Neural progenitor cell (in vitro differentiated cells): ENCODE measurements at regions not wholly inside any gene's neighbourhood (a gene's known extent, or its start where the extent isn't known, plus 50 kb on each side); places are given as distances from the start of the nearest gene placed in this dataset.

Experiments used
- DNase-seq: peaks from one replicate; pipeline ENCODE4 v3.0.0-alpha.2; 2016; ENCODE audit warnings: low spot score
- H2AFZ ChIP-seq: fragments of 200-600 bp; sonication (generic); replicated peaks from 2 replicates; pipeline ENCODE4 v1.6.1; 2016; ENCODE audit warnings: antibody characterized with exemption
- H3F3A ChIP-seq: fragments of 200-600 bp; sonication (generic); 2 replicates; pipeline ENCODE4 v1.6.1; 2016; ENCODE audit warnings: antibody characterized with exemption, low read depth
- H3K27ac ChIP-seq: fragments of 200-600 bp; sonication (generic); 2 replicates; pipeline ENCODE4 v1.5.1; 2016; ENCODE audit warnings: mild to moderate bottlenecking
- H3K27me3 ChIP-seq: fragments of 200-600 bp; sonication (generic); 2 replicates; pipeline ENCODE4 v1.6.1; 2016; ENCODE audit warnings: mild to moderate bottlenecking, moderate library complexity
- H3K36me3 ChIP-seq: fragments of 200-600 bp; sonication (generic); 2 replicates; pipeline ENCODE4 v1.5.1; 2016
- H3K4me1 ChIP-seq: fragments of 200-600 bp; sonication (generic); 2 replicates; pipeline ENCODE4 v1.6.1; 2016; ENCODE audit warnings: mixed run types
- H3K4me2 ChIP-seq: fragments of 200-600 bp; sonication (generic); 2 replicates; pipeline ENCODE4 v1.6.1; 2016
- H3K4me3 ChIP-seq: fragments of 200-600 bp; sonication (generic); 2 replicates; pipeline ENCODE4 v1.5.1; 2016
- H3K79me2 ChIP-seq: fragments of 200-600 bp; sonication (generic); 2 replicates; pipeline ENCODE4 v1.6.1; 2016; ENCODE audit warnings: low read depth
- H3K9ac ChIP-seq: fragments of 200-600 bp; sonication (generic); 2 replicates; pipeline ENCODE4 v1.6.1; 2016
- H3K9me3 ChIP-seq: fragments of 200-600 bp; sonication (generic); 2 replicates; pipeline ENCODE4 v1.5.1; 2016; ENCODE audit warnings: low read depth
- H4K20me1 ChIP-seq: fragments of 200-600 bp; sonication (generic); 2 replicates; pipeline ENCODE4 v1.6.1; 2016; ENCODE audit warnings: low read depth
- H3K27ac Mint-ChIP-seq: 3 replicates; pipeline ENCODE4 v1.8.0; 2021; ENCODE audit warnings: mixed read lengths
- H3K27me3 Mint-ChIP-seq: 2 replicates; pipeline ENCODE4 v1.8.0; 2022; ENCODE audit warnings: low read depth, mild to moderate bottlenecking, inconsistent platforms, moderate library complexity, mixed read lengths; ENCODE audit not compliant: insufficient read depth
- H3K36me3 Mint-ChIP-seq: 3 replicates; pipeline ENCODE4 v1.8.0; 2021; ENCODE audit warnings: mixed read lengths
- H3K4me1 Mint-ChIP-seq: 3 replicates; pipeline ENCODE4 v1.8.0; 2021; ENCODE audit warnings: mixed read lengths
- H3K4me3 Mint-ChIP-seq: 3 replicates; pipeline ENCODE4 v1.8.0; 2021; ENCODE audit warnings: mild to moderate bottlenecking, moderate library complexity, mixed read lengths
- H3K9me3 Mint-ChIP-seq: 3 replicates; pipeline ENCODE4 v1.8.0; 2020; ENCODE audit warnings: mixed read lengths
- EZH2 ChIP-seq: fragments of 200-600 bp; sonication (generic); IDR thresholded peaks from 2 replicates; pipeline ENCODE4 v1.6.1; 2017; ENCODE audit warnings: antibody characterized with exemption, mild to moderate bottlenecking, moderate library complexity
- EZH2phosphoT487 ChIP-seq: fragments of 200-600 bp; sonication (generic); IDR thresholded peaks from 2 replicates; pipeline ENCODE4 v1.6.1; 2017; ENCODE audit warnings: antibody characterized with exemption
- TF ChIP-seq, protein P1 (sequence below): fragments of 200-600 bp; sonication (generic); IDR thresholded peaks from 2 replicates; pipeline ENCODE4 v1.5.1; 2017; ENCODE audit warnings: antibody characterized with exemption, mild to moderate bottlenecking

DNA sequence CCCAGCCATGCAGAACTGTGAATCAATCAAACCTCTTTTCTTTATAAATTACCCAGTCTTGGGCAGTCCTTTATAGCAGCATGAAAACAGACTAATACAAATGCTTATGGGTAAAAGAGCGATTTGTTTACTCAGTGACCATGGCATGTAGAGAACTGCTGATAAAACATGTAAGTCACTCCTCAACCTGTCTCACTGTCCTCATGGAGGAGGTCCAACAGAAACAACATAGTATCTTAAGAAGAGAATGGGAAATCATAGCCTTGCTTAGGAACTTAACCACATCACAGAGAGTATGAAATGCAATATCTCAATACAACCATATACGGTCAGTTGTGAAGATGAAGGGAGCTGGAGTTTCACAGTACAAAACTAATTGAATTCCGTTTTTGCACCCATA, 1734.0 kb upstream of the RAG2 start:
- H3K27me3 Mint-ChIP-seq = peaks cover 2% of the 10 kb centered on the region
- TF ChIP-seq, protein P1, sequence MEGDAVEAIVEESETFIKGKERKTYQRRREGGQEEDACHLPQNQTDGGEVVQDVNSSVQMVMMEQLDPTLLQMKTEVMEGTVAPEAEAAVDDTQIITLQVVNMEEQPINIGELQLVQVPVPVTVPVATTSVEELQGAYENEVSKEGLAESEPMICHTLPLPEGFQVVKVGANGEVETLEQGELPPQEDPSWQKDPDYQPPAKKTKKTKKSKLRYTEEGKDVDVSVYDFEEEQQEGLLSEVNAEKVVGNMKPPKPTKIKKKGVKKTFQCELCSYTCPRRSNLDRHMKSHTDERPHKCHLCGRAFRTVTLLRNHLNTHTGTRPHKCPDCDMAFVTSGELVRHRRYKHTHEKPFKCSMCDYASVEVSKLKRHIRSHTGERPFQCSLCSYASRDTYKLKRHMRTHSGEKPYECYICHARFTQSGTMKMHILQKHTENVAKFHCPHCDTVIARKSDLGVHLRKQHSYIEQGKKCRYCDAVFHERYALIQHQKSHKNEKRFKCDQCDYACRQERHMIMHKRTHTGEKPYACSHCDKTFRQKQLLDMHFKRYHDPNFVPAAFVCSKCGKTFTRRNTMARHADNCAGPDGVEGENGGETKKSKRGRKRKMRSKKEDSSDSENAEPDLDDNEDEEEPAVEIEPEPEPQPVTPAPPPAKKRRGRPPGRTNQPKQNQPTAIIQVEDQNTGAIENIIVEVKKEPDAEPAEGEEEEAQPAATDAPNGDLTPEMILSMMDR = no peak
- TF ChIP-seq EZH2phosphoT487 (no peak), EZH2 (no peak)
- H3K27ac Mint-ChIP-seq = no peak overlapping the region
- H3K9me3 Mint-ChIP-seq = no peaks in the 10 kb centered on the region
- Histone ChIP-seq H3K9ac (no peak overlapping the region), H3K36me3 (no peaks in the 10 kb centered on the region), H3K4me2 (no peak overlapping the region), H3K27ac (no peak overlapping the region), H4K20me1 (no peaks in the 10 kb centered on the region), H2AFZ (no peak overlapping the region), H3K27me3 (no peaks in the 10 kb centered on the region), H3K79me2 (no peaks in the 10 kb centered on the region), H3K9me3 (no peaks in the 10 kb centered on the region), H3K4me3 (no peak overlapping the region), H3F3A (no peaks in the 10 kb centered on the region), H3K4me1 (no peaks in the 10 kb centered on the region)
- H3K4me3 Mint-ChIP-seq = no peak overlapping the region
- DNase-seq = no peak
- H3K4me1 Mint-ChIP-seq = peaks cover 3% of the 10 kb centered on the region
- H3K36me3 Mint-ChIP-seq = no peaks in the 10 kb centered on the region

DNA sequence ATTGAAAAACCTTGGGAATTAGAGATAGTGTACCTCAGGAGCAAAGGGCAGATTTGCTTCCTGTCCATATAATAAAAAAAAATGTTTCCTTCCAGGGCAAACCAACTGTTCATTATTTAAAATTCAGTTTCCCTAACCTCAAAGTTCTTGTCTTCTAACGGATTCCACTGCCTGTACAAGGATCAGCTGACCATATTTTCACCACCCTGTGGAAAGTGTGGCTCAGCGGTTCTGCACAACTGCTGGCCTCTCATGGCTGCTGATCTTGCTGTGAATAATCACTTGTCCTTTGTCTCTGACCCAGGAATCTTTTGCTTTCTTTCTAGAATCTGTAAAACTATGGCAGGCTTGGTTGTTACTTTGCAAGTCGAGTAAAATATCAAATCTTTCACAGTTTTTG, 1732.5 kb upstream of the RAG2 start:
- Histone ChIP-seq H2AFZ (no peak overlapping the region), H3K4me2 (no peak overlapping the region), H3K9me3 (no peaks in the 10 kb centered on the region), H3K36me3 (no peaks in the 10 kb centered on the region), H3K4me1 (no peaks in the 10 kb centered on the region), H3F3A (no peaks in the 10 kb centered on the region), H4K20me1 (no peaks in the 10 kb centered on the region), H3K79me2 (no peaks in the 10 kb centered on the region), H3K27me3 (no peaks in the 10 kb centered on the region), H3K9ac (no peak overlapping the region), H3K4me3 (no peak overlapping the region), H3K27ac (no peak overlapping the region)
- H3K9me3 Mint-ChIP-seq = no peaks in the 10 kb centered on the region
- TF ChIP-seq, protein P1 = no peak
- TF ChIP-seq EZH2 (no peak), EZH2phosphoT487 (no peak)
- H3K4me1 Mint-ChIP-seq = peaks cover 3% of the 10 kb centered on the region
- H3K36me3 Mint-ChIP-seq = no peaks in the 10 kb centered on the region
- no peak for DNase-seq
- peaks cover 2% of the 10 kb centered on the region for H3K27me3 Mint-ChIP-seq
- H3K27ac Mint-ChIP-seq = peak overlapping the region; percentile 37
- no peak overlapping the region for H3K4me3 Mint-ChIP-seq

DNA sequence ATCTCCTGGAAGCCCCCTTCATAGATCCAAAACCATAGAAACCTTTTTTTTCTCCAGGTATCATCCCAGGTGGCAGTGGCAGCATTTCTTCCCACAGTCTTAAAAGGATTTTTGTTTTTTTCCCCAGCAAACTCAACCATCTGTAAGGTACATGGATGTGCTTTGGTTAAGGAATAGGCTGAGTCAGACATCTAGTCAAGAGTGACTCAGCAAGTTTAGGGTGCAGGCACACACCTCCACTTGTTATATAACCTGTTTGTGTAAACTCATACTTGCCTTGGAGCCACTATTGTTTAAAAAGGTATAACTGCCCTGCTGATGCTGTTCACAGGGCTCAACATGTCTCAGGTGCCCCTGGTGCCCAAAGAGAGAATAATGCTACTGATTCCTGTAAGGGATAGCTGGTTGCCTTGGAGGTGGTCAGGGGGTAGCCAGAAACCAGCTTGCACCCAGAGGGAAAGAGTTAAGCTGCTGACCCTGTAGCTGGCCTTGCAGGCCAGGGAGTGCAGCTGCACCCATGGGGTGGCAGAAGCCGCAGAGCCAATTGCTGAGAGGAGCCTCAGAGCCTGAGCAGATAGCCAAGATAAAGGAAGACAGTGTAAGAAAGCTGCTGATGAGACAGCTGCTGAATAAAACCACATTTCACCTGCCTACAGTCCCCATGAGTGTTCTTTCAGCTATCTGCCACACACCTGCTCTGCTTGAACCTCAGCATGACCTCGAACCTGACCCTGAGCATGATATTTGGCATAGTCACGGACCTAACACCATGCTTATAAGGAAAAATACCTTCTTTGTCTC, 1726.1 kb upstream of the RAG2 start:
- TF ChIP-seq EZH2 = no peak
- TF ChIP-seq, protein P1 = no peak
- TF ChIP-seq EZH2phosphoT487 = no peak
- Histone ChIP-seq H3K4me2 (no peak overlapping the region), H2AFZ (no peak overlapping the region), H3K79me2 (no peaks in the 10 kb centered on the region), H3K4me3 (no peak overlapping the region), H3K9me3 (no peaks in the 10 kb centered on the region), H3F3A (no peaks in the 10 kb centered on the region), H3K4me1 (no peaks in the 10 kb centered on the region), H3K27ac (no peak overlapping the region), H3K36me3 (no peaks in the 10 kb centered on the region), H3K9ac (no peak overlapping the region), H3K27me3 (no peaks in the 10 kb centered on the region), H4K20me1 (no peaks in the 10 kb centered on the region)
- Mint-ChIP-seq H3K4me3 (no peak overlapping the region), H3K9me3 (no peaks in the 10 kb centered on the region), H3K36me3 (no peaks in the 10 kb centered on the region), H3K27ac (no peak overlapping the region), H3K4me1 (no peaks in the 10 kb centered on the region), H3K27me3 (peaks cover 2% of the 10 kb centered on the region)
- DNase-seq = no peak
